ENCODE measurements at regions not wholly inside any gene's neighbourhood (a gene's known extent, or its start where the extent isn't known, plus 50 kb on each side); places are given as distances from the start of the nearest gene placed in this dataset.

DNA sequence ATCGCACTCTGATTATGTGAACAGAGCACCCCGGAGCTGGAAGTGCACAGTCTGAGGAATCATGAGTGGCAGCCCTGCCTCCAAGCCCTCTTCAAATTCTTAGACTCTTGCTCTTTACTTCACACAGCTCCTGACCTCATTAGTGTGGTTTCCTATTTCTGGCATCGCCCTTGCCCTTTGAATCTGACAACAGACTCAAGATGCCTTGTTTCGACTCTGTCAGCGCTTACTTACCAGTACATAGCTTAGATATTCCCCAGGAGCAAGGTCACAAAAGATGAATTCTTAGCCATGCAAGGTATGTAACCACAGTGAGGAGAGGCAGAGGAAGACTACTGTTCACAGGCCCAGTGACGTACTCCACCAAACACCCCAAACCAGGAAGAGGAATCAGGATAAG is 167.2 kb downstream of the KDR start:
- no peak for TF ChIP-seq YY1 (IDR thresholded peaks at IDR 0.05; ENCODE audit: low read depth)
- TF ChIP-seq ZBTB7A (IDR thresholded peaks at IDR 0.05; ENCODE audit: low read depth): no peak
- no peak for TF ChIP-seq TCF12 (IDR thresholded peaks at IDR 0.05; ENCODE audit: low read depth)

DNA sequence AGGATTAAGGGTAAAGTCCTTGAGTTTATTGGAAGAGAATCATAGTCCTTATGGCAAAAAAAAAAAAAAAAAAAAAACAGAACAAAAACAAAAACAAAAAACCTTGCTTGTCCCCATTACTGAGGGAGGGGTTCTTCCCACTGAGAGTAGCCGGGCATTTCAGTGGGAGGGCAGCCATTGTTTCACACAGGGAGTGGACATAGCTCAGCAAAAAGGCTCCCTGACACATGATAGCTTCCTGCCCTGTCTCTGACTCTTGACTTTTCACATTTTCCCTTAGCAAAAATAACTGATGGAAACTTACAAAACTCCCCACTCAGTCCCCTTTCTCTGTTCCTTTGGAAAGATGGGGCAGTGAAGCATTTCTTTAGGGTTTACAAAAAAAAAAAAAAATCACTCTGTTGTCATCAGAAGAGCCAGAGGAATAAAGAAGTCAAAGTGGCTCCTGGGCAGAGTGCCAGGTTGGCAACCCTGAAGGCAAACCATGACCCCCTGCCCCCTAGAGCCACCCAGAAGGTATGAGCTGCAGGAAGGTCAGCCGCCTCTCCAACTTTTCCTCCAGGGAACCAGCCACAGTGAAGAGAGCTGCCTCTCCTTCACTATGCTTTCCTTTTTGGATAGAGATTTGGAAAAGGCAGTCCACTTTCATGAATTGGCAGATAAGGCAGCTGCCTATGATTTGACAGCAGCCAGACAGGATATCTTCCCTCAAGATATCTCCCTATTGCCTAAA is 170.6 kb downstream of the KDR start:
- TF ChIP-seq CEBPB (IDR thresholded peaks at IDR 0.05) (no peak), NFIC (IDR thresholded peaks at IDR 0.05) (no peak), USF1 (IDR thresholded peaks at IDR 0.05) (no peak), EGR1 (IDR thresholded peaks at IDR 0.05) (no peak), TAF1 (IDR thresholded peaks at IDR 0.05; ENCODE audit: low read depth) (no peak), MAX (IDR thresholded peaks at IDR 0.05) (no peak), YY1 (IDR thresholded peaks at IDR 0.05; ENCODE audit: low read depth) (no peak), EP300 (IDR thresholded peaks at IDR 0.05; ENCODE audit: borderline replicate concordance) (no peak), TEAD4 (IDR thresholded peaks at IDR 0.05) (no peak), CREB1 (IDR thresholded peaks at IDR 0.05; ENCODE audit: low read depth) (no peak), ZBTB7A (IDR thresholded peaks at IDR 0.05; ENCODE audit: low read depth) (no peak), TCF12 (IDR thresholded peaks at IDR 0.05; ENCODE audit: low read depth) (no peak), FOXM1 (IDR thresholded peaks at IDR 0.05; ENCODE audit: borderline replicate concordance, low read depth) (no peak)
- TF ChIP-seq, protein P1, sequence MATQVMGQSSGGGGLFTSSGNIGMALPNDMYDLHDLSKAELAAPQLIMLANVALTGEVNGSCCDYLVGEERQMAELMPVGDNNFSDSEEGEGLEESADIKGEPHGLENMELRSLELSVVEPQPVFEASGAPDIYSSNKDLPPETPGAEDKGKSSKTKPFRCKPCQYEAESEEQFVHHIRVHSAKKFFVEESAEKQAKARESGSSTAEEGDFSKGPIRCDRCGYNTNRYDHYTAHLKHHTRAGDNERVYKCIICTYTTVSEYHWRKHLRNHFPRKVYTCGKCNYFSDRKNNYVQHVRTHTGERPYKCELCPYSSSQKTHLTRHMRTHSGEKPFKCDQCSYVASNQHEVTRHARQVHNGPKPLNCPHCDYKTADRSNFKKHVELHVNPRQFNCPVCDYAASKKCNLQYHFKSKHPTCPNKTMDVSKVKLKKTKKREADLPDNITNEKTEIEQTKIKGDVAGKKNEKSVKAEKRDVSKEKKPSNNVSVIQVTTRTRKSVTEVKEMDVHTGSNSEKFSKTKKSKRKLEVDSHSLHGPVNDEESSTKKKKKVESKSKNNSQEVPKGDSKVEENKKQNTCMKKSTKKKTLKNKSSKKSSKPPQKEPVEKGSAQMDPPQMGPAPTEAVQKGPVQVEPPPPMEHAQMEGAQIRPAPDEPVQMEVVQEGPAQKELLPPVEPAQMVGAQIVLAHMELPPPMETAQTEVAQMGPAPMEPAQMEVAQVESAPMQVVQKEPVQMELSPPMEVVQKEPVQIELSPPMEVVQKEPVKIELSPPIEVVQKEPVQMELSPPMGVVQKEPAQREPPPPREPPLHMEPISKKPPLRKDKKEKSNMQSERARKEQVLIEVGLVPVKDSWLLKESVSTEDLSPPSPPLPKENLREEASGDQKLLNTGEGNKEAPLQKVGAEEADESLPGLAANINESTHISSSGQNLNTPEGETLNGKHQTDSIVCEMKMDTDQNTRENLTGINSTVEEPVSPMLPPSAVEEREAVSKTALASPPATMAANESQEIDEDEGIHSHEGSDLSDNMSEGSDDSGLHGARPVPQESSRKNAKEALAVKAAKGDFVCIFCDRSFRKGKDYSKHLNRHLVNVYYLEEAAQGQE (IDR thresholded peaks at IDR 0.05; ENCODE audit: low read depth): no peak

DNA sequence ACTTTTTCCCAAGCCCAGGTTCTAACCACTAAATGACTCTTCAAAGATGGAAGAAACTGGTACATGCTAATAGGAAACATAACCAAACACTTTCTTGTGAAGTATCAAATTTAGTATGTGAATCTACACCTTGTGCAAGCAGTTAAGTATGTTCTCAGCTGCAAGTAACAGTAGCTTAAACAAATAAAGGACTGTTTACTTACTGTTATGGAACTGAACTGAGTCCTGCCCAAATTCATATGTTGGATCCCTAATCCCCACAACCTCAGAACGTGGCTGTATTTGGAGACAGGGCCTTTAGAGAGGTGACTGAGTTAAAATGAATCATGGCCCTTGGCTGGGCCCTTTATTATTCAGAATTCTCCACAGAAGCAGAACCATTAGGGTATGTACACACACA is 178.7 kb downstream of the KDR start:
- TF ChIP-seq TEAD4 (IDR thresholded peaks at IDR 0.05) (no peak), CREB1 (IDR thresholded peaks at IDR 0.05; ENCODE audit: low read depth) (no peak), YY1 (IDR thresholded peaks at IDR 0.05; ENCODE audit: low read depth) (no peak), MAX (IDR thresholded peaks at IDR 0.05) (no peak), EGR1 (IDR thresholded peaks at IDR 0.05) (no peak), FOXM1 (IDR thresholded peaks at IDR 0.05; ENCODE audit: borderline replicate concordance, low read depth) (no peak), ZBTB7A (IDR thresholded peaks at IDR 0.05; ENCODE audit: low read depth) (no peak), USF1 (IDR thresholded peaks at IDR 0.05) (no peak)

GRCh38 chr4:54945838-54946237 is 179.6 kb downstream of the KDR start:
- TF ChIP-seq TCF12 (IDR thresholded peaks at IDR 0.05; ENCODE audit: low read depth) (no peak), CEBPB (IDR thresholded peaks at IDR 0.05) (no peak), MAX (IDR thresholded peaks at IDR 0.05) (no peak), CREB1 (IDR thresholded peaks at IDR 0.05; ENCODE audit: low read depth) (no peak), EGR1 (IDR thresholded peaks at IDR 0.05) (no peak), YY1 (IDR thresholded peaks at IDR 0.05; ENCODE audit: low read depth) (no peak), RAD21 (IDR thresholded peaks at IDR 0.05; ENCODE audit: low read depth) (no peak), FOXM1 (IDR thresholded peaks at IDR 0.05; ENCODE audit: borderline replicate concordance, low read depth) (no peak), USF1 (IDR thresholded peaks at IDR 0.05) (no peak), ZBTB7A (IDR thresholded peaks at IDR 0.05; ENCODE audit: low read depth) (no peak), EP300 (IDR thresholded peaks at IDR 0.05; ENCODE audit: borderline replicate concordance) (no peak), TAF1 (IDR thresholded peaks at IDR 0.05; ENCODE audit: low read depth) (no peak), TEAD4 (IDR thresholded peaks at IDR 0.05) (no peak), NFIC (IDR thresholded peaks at IDR 0.05) (no peak)
- TF ChIP-seq, protein P1 (IDR thresholded peaks at IDR 0.05; ENCODE audit: low read depth): no peak

GRCh38 chr4:54942721-54943120 is 182.7 kb downstream of the KDR start:
- no peak for TF ChIP-seq FOXM1 (IDR thresholded peaks at IDR 0.05; ENCODE audit: borderline replicate concordance, low read depth)

Measured in Ishikawa (cell line).